CD4-positive, alpha-beta T cell treated with Interleukin-12 subunit alpha and Interleukin-12 subunit beta, for 1 hour (primary cell): ENCODE measurements at regions not wholly inside any gene's neighbourhood (a gene's known extent, or its start where the extent isn't known, plus 50 kb on each side); places are given as distances from the start of the nearest gene placed in this dataset.

ENCODE experiments used
- DNase-seq: peaks from one replicate; pipeline ENCODE4 v3.0.0-alpha.2; 2020

- no peak for DNase-seq
Observed at GRCh38 chr3:72118628-72119027, 333.7 kb upstream of the PROK2 start.

- no peak for DNase-seq
Observed at GRCh38 chr3:72116226-72116625, 331.3 kb upstream of the PROK2 start.

GRCh38 chr3:72115307-72115706, 330.4 kb upstream of the PROK2 start:
- DNase-seq: no peak

GRCh38 chr3:72114773-72115172, 329.8 kb upstream of the PROK2 start:
- DNase-seq: no peak

- no peak for DNase-seq
Observed at GRCh38 chr3:72113964-72114363, 329.0 kb upstream of the PROK2 start.

- DNase-seq: no peak
Observed at GRCh38 chr3:72113564-72113963, 328.6 kb upstream of the PROK2 start.

GRCh38 chr3:72112435-72112834, 327.5 kb upstream of the PROK2 start:
- DNase-seq: no peak

- no peak for DNase-seq
Observed at GRCh38 chr3:72111265-72112205, 326.6 kb upstream of the PROK2 start.

- DNase-seq: no peak
Observed at GRCh38 chr3:72109327-72110259, 324.6 kb upstream of the PROK2 start.

GRCh38 chr3:72105306-72105705, 320.4 kb upstream of the PROK2 start:
- no peak for DNase-seq

GRCh38 chr3:72102112-72102616, 317.2 kb upstream of the PROK2 start:
- peak; percentile 36 for DNase-seq

GRCh38 chr3:72101494-72101893, 316.5 kb upstream of the PROK2 start:
- no peak for DNase-seq

GRCh38 chr3:72100601-72101187, 315.7 kb upstream of the PROK2 start:
- DNase-seq: peak; percentile 85

- DNase-seq: no peak
Observed at GRCh38 chr3:72100080-72100511, 315.1 kb upstream of the PROK2 start.

GRCh38 chr3:72099326-72100079, 314.6 kb upstream of the PROK2 start:
- DNase-seq: peak; percentile 14

GRCh38 chr3:72097053-72097452, 312.1 kb upstream of the PROK2 start:
- no peak for DNase-seq

- DNase-seq: no peak
Observed at GRCh38 chr3:72095521-72095920, 310.6 kb upstream of the PROK2 start.

- DNase-seq: no peak
Observed at GRCh38 chr3:72093992-72094334, 309.0 kb upstream of the PROK2 start.

GRCh38 chr3:72093270-72093991, 308.5 kb upstream of the PROK2 start:
- DNase-seq: no peak

- DNase-seq: no peak
Observed at GRCh38 chr3:72092778-72093177, 307.8 kb upstream of the PROK2 start.

- no peak for DNase-seq
Observed at GRCh38 chr3:72088486-72089025, 303.6 kb upstream of the PROK2 start.
